Nephron progenitor cell (in vitro differentiated cells): ENCODE measurements at regions not wholly inside any gene's neighbourhood (a gene's known extent, or its start where the extent isn't known, plus 50 kb on each side); places are given as distances from the start of the nearest gene placed in this dataset.

ENCODE experiments used
- DNase-seq: peaks from one replicate; pipeline ENCODE4 v3.0.0; 2021
- H3K27ac Mint-ChIP-seq: 2 replicates; pipeline ENCODE4 v1.8.0; 2021; ENCODE audit warnings: mild to moderate bottlenecking, moderate library complexity, mixed read lengths
- H3K27me3 Mint-ChIP-seq: 2 replicates; pipeline ENCODE4 v1.8.0; 2021; ENCODE audit warnings: mild to moderate bottlenecking, low read depth, mixed read lengths; ENCODE audit not compliant: poor library complexity
- H3K36me3 Mint-ChIP-seq: 2 replicates; pipeline ENCODE4 v1.8.0; 2021; ENCODE audit warnings: low read depth, mixed read lengths
- H3K4me1 Mint-ChIP-seq: 2 replicates; pipeline ENCODE4 v1.8.0; 2021; ENCODE audit warnings: mixed read lengths
- H3K4me3 Mint-ChIP-seq: 2 replicates; pipeline ENCODE4 v1.8.0; 2021; ENCODE audit warnings: mild to moderate bottlenecking, moderate library complexity, mixed read lengths
- H3K9me3 Mint-ChIP-seq: 2 replicates; pipeline ENCODE4 v1.8.0; 2021; ENCODE audit warnings: mild to moderate bottlenecking, moderate library complexity, mixed read lengths
- TF ChIP-seq, protein P1 (sequence below): fragments of 200-600 bp; sonication (generic); IDR thresholded peaks from 2 replicates; pipeline ENCODE4 v1.5.0; 2021; ENCODE audit warnings: antibody characterized with exemption

- Mint-ChIP-seq H3K4me3 (no peak overlapping the region), H3K36me3 (no peaks in the 10 kb centered on the region)
These were observed 499.8 kb upstream of the GCFC2 start for GRCh38 chr2:76210551-76210950.

DNA sequence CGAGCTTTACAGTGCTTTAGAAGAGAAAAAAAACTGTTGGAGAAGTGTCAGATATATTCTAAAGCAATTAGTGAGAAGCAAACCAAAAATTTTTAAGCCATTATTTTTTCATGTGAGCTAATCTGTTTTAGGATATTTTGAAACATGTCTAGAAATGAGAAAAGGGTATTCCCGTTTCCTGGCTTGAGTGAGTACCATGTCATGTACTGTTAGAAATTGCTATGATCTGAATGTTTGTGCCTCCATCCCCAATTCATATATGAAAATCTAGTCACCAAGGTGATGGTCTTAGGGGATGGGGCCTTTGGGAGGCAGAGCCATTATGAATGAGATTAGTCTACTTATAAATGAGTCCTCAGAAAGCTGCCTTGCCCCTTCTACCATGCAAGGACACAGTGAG, 493.3 kb upstream of the GCFC2 start:
- no peak overlapping the region for H3K27ac Mint-ChIP-seq
- no peaks in the 10 kb centered on the region for H3K9me3 Mint-ChIP-seq
- no peak overlapping the region for H3K4me3 Mint-ChIP-seq
- H3K27me3 Mint-ChIP-seq, result no peaks in the 10 kb centered on the region
- no peaks in the 10 kb centered on the region for H3K4me1 Mint-ChIP-seq
- no peaks in the 10 kb centered on the region for H3K36me3 Mint-ChIP-seq
- DNase-seq, result no peak
- TF ChIP-seq, protein P1, sequence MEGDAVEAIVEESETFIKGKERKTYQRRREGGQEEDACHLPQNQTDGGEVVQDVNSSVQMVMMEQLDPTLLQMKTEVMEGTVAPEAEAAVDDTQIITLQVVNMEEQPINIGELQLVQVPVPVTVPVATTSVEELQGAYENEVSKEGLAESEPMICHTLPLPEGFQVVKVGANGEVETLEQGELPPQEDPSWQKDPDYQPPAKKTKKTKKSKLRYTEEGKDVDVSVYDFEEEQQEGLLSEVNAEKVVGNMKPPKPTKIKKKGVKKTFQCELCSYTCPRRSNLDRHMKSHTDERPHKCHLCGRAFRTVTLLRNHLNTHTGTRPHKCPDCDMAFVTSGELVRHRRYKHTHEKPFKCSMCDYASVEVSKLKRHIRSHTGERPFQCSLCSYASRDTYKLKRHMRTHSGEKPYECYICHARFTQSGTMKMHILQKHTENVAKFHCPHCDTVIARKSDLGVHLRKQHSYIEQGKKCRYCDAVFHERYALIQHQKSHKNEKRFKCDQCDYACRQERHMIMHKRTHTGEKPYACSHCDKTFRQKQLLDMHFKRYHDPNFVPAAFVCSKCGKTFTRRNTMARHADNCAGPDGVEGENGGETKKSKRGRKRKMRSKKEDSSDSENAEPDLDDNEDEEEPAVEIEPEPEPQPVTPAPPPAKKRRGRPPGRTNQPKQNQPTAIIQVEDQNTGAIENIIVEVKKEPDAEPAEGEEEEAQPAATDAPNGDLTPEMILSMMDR, result no peak

More at GRCh38 chr2:76210551-76210950, 499.8 kb upstream of the GCFC2 start:
- H3K9me3 Mint-ChIP-seq, result no peaks in the 10 kb centered on the region
- DNase-seq, result no peak
- no peaks in the 10 kb centered on the region for H3K4me1 Mint-ChIP-seq
- no peaks in the 10 kb centered on the region for H3K27me3 Mint-ChIP-seq
- H3K27ac Mint-ChIP-seq, result no peak overlapping the region
- TF ChIP-seq, protein P1, result no peak

- H3K4me3 Mint-ChIP-seq, result no peak overlapping the region
- H3K27me3 Mint-ChIP-seq, result no peaks in the 10 kb centered on the region
- DNase-seq, result no peak
- no peak overlapping the region for H3K27ac Mint-ChIP-seq
- H3K4me1 Mint-ChIP-seq, result no peaks in the 10 kb centered on the region
- no peaks in the 10 kb centered on the region for H3K9me3 Mint-ChIP-seq
- TF ChIP-seq, protein P1, result no peak
- H3K36me3 Mint-ChIP-seq, result no peaks in the 10 kb centered on the region
These were observed 492.2 kb upstream of the GCFC2 start for GRCh38 chr2:76202866-76203265.

DNA sequence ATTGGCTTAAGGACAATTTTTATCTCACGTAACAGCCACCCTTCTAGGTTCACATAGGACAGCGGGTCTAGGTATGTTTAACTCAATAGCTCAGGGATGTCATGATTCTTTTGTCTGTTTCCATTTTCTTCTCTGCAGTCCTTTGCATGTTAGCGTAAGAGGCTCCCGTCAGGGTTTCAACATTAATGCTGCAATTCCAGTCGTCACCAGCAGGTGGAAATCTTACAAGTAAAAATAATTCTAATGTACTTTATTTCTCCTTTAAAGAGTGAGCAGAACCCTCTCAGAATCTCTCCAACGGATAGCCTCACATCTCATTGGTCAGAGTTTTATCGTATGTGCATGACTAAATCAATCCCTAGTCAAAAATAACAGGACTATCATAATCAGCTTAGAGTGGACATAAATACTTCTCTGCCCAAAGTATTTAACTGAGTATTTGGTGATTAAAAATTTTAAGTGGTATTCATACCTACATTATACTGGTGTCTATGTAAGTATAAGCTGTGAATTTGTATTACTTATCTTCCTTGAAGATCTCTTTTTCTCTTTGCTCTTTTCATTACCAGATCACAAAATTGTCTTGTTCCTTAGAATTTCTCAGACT, 487.2 kb upstream of the GCFC2 start:
- Mint-ChIP-seq H3K4me1 (no peaks in the 10 kb centered on the region), H3K4me3 (no peak overlapping the region), H3K9me3 (no peaks in the 10 kb centered on the region)

GRCh38 chr2:76197428-76197827, 486.7 kb upstream of the GCFC2 start:
- Mint-ChIP-seq H3K27ac (no peak overlapping the region), H3K27me3 (no peaks in the 10 kb centered on the region), H3K4me1 (no peaks in the 10 kb centered on the region), H3K4me3 (no peak overlapping the region), H3K9me3 (no peaks in the 10 kb centered on the region), H3K36me3 (no peaks in the 10 kb centered on the region)
- DNase-seq, result no peak
- TF ChIP-seq, protein P1, result no peak

More for the DNA sequence above, 487.2 kb upstream of the GCFC2 start:
- H3K27me3 Mint-ChIP-seq, result no peaks in the 10 kb centered on the region
- TF ChIP-seq, protein P1, result peak; percentile 81
- H3K27ac Mint-ChIP-seq, result no peak overlapping the region
- DNase-seq, result peak; percentile 80
- no peaks in the 10 kb centered on the region for H3K36me3 Mint-ChIP-seq
